Ureter (tissue), 1 donor: ENCODE measurements at regions not wholly inside any gene's neighbourhood (a gene's known extent, or its start where the extent isn't known, plus 50 kb on each side); places are given as distances from the start of the nearest gene placed in this dataset.
A peak's percentile ranks its signal among the peaks of the same experiment; 100 is the strongest.
"Not testable (repeated sequence)": the region's sequence is repeated elsewhere in the genome, so short reads cannot be mapped to it uniquely, and the experiment has no call there.

ENCODE experiments used
- DNase-seq: peaks from one replicate; pipeline ENCODE4 v3.0.0-alpha.2; 2020; ENCODE audit warnings: low spot score
- donor health status: DM: yes; HTN: yes; CAD: no.

DNA sequence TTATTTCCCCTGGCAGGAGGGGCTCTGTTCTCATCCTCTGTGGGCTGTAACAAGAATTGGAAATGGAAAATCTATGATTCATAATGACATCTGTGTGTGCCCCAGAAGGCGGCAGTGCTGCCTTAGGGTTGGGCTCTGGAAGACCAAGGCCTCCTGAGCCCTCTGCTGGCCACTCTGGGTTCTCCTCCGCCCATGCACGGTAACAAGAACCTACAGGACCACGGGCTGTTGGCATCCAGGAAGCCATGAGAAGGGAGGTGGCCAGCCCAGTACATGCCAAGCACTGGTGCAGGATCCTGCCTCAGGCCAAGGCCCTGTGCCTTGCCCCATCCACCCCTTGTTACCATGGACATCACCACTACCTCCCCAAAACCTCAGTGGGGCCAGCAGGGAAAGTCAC, 454.2 kb downstream of the TP53TG3F start:
- DNase-seq, result peak; percentile 43

DNA sequence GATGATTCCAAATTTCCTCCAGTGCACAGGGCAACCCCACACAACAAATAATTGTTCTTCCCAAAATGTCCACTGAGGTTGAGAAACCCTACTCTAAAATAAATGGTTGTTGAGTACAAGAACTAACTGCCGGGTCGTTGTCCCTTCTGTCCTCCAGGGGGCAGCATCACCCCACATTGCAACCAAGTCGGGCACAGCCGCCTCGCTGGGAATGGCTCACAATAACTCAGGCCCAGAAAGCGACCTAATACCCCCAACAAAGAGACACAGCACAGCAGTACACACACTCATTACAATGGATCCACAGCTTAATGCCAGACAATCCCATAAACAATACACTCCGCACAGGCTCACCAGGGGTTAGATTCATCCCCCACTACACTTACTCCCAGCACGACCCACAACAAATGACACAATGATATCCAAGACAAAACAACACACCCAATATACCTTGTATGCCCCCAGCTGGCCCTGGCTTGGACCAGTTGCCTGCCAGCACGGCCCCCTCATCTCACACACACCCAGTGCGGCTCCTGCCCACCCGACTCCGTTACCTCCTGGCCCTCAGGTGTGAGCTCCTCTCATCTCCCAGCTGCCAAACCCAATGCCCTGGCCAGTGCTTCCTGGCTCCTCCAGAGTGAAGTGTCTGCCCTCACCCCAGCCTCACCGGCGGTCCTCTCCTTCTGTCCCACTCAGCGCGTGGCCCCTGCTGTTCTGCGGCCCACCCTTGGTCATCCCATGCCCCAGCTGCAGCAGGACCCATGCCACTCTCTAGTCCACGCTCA, 461.5 kb downstream of the TP53TG3F start:
- DNase-seq, result not testable (repeated sequence)

DNA sequence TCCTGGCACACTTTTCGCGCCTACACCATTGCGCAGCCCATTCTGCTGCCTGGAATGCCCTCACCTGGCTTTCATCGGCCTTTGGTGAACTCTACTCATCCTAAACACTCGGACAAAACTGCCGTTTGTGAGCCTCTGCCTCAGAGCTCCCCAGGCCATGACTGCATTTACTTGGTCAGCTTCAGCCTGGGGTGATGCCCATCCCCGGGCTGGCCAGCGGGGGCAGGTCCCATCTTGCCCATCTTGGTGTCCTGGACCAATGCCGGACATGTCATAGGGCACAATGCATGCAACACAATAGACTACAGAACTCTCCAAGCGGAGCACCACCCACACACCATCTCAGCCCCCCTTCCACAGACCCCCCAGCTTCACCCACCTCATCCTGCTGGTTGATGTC, 463.5 kb downstream of the TP53TG3F start:
- DNase-seq, result not testable (repeated sequence)

DNA sequence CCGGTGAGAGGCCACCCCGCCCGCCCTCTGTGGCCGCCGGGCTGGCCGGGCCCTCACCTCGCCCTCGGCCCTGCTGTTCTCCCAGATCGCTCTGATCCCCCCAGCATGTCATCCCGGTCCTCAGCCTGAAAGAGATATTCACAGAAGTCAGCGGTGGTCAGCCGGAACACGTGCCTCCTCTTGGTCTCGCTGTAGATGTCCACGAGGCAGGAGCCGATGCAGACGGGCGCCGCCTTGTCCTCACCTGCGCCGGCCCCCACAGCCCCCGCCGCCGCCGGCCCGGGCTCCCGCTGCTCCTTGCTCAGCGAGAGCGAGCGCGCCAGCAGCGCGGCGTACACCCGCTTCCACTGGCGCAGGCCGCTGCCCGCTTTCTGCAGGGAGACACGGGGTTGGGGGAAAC, 468.6 kb downstream of the TP53TG3F start:
- DNase-seq, result not testable (repeated sequence)

DNA sequence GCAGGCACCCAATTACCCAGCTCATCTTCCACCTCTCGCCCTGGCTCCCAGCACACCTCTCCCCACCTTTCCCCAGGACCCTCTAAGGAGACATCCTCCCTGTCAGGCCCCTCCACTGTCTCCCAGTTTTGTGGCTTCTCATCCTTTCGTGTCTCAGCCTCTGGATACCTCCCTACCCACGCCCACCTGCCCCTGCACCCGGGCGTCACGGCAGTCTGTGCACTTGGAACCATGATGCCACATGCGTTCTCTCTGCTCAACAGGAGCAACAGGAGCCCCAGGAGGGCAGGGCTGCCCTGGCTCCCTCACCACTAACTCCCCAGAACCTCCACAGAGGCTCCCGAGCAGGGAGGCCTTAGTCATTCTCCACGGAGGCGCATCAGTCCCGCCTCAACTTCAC, 472.8 kb downstream of the TP53TG3F start:
- not testable (repeated sequence) for DNase-seq

DNA sequence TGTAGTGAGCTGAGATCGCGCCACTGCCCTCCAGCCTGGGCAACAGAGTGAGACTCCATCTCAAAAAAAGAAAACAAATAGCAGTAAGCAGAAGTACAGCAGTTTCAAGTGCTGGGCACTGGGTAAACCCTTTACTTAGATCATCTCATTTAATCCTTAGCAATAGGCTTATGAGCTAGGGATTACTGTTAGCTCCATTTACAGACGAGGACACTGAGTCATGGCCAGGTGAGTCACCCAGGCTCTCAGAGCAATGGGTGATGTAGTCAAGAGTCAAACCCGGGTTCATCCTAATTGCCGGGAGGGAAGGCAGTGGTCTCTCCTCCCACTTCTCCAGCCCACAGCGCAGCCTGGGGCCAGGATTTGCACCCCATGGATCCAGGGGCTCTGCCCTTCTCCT, 473.6 kb downstream of the TP53TG3F start:
- DNase-seq, result not testable (repeated sequence)

DNA sequence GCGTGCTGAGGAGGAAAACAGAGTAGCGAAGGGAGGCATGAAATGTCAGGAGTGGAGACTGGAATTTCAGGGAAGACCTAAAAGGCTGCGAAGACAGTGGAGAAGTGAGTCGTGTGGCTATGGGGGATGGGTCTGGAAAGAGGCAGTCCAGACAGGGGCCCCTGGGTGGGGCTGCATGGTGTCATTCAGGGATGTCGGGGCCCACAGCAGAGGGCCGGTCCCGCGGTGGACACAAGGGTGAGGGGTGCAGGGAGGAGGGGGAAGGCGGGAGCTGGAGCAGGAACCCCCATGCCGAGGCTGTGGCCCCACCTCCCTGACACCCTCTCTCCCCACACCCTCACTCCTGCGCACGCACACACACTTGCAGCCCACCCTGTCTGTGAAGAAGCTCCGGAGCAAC, 476.4 kb downstream of the TP53TG3F start:
- peak; percentile 18 for DNase-seq

DNA sequence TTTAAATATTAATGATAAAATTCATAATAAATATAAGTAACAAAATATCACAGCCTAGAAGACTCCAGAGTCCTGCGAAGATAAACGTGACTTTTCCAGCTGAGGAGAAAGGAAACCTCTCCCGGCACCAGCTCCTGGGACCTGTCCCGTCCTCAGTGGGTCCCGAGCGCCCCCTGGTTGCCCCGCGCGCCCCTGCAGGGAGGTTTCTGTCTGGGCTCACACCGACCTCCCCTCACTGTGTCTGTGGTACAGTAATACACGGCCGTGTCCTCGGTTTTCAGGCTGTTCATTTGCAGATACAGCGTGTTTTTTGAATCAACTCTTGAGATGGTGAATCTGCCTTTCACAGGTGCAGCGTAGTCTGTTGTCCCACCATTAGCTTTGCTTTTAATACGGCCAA, 478.7 kb downstream of the TP53TG3F start:
- not testable (repeated sequence) for DNase-seq

DNA sequence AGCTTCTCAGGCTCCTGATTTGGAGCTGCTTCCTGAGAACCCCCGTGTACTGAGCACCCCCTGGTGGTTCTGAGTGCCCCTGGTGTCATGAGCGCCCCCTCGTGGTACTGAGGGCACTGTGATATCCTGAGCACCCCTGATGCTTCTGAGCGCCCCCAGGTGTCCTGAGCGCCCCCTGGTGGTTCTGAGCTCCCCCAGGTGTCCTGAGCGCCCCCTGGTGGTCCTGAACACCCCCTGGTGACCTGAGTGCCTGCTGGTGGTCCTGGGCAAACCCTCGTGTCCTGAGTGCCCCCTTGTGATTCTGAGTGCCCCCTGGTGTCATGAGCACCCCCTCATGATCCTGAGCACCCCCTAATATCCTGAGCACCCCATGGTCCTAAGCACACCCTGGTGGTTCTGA, 502.1 kb downstream of the TP53TG3F start:
- not testable (repeated sequence) for DNase-seq

DNA sequence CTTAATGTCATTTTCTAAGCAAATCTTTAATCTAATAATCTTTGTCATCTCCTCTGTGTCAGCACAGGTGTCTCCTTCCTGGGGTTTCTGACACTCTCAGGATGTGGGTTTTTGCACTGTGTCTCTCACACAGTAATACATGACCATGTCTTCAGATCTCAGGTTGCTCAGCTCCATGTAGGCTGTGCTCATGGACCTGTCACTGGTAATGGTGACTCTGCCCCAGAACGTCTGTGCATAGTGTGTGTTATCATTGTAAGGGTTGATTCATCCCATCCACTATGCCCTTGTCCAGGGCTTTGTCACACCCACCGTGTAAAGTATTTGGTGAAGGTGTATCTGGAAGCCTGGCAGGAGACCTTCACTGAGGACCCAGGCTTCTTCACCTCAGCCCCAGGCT, 506.1 kb downstream of the TP53TG3F start:
- not testable (repeated sequence) for DNase-seq

DNA sequence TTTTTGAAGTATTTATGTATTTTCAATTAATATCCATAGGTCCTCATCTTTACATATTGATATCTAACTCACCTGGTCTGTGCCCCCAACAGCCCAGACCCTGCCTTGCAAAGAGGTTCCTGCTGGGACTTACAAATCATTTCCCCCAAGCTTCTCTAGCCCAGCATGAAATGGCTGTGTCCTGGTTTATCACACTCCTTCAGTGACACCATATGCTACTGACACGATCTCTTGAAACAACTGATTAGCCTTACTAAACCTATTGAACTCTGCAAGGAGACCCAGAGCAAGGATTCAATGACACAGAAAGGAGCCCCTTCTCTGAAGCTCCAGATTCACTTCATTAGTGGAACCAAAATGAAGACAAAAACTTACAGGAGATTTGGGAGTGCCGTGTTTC, 507.4 kb downstream of the TP53TG3F start:
- not testable (repeated sequence) for DNase-seq

DNA sequence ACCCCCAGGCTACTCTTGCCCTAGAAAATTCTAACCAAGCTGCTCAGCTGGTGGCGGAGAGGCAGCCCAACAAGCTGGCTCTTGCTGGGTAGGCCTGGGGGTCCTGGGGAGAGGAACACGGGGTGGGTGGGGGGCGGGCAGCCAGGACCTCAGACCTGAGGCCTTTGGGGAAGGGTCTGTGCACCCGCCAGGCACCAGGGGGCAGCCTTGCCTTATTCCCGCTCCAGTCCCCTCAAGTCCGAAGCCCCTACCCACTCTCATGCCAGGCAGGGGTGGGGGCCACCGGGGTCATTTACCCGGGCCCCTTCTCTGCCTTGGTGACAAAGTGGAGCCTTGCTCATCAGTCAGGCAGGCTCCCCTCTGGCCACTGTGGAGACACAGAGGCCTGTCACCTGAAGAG, 515.1 kb downstream of the TP53TG3F start:
- not testable (repeated sequence) for DNase-seq

DNA sequence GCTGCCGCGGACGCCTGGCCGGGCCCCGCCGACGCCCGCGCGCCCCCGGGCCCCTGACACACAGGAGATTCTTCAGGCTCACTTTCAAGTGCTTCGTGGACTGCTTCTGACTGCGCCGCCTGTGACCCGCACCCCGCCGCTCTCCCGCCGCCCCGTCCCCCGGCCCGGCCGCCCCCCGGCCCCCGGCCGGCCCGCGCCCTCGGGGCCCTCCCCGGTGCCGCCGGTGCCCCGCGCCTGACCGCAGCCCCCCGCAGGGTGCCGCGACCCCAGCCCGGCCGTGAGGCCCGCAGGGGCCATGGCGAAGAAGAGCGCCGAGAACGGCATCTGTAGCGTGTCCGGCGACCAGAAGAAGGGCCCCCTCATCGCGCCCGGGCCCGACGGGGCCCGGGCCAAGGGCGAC, 516.3 kb downstream of the TP53TG3F start:
- DNase-seq, result not testable (repeated sequence)

DNA sequence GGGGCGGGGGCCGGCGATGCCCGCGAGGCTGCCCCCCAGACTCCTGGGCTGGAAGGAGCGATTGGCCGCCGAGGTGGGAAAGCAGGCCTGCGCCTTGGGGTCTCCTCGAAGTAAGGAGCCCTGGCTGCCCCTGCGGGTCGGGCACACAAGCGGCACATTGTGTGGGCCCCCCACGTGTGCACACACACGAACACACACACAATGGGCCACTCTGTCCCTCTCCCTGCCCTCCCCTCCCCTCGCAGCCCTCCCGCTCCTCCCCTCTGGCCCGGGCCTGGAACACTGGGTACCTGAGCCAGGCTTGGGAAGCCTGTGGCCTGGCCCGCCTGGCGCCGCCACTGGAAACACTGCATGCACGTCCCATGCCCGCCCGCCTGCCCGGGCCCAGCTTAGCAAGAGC, 517.1 kb downstream of the TP53TG3F start:
- DNase-seq, result not testable (repeated sequence)

DNA sequence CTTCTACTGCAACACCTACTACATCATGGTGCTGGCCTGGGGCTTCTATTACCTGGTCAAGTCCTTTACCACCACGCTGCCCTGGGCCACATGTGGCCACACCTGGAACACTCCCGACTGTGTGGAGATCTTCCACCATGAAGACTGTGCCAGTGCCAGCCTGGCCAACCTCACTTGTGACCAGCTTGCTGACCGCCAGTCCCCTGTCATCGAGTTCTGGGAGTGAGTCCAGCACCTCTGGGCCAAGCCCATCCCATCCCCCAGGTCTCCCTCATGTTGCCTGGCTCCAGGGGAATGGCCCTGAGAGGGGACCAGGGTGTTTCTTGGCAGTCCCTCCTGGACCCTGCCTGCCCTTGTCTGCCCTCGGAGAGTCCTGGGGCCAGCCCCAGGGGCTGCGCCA, 519.4 kb downstream of the TP53TG3F start:
- not testable (repeated sequence) for DNase-seq

DNA sequence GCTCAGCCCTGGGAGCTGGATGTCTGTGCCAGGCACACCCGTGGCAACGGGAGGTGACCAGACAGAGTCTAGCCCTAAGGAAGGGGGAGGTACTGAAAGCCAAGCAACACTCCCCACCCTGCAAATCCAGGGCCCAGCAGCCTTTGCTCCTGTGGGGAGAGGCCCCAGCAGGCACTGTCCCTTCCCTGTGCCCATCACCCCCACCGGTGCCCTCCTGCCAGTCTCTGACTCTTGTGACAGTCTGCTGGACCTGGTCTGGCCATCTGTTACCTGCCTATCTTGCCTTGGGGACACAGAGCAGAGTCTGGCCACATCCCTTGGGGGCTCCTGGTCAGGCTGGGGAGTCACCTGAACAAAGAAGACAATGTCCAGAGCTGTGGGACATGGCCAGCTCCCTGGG, 520.2 kb downstream of the TP53TG3F start:
- DNase-seq, result not testable (repeated sequence)

DNA sequence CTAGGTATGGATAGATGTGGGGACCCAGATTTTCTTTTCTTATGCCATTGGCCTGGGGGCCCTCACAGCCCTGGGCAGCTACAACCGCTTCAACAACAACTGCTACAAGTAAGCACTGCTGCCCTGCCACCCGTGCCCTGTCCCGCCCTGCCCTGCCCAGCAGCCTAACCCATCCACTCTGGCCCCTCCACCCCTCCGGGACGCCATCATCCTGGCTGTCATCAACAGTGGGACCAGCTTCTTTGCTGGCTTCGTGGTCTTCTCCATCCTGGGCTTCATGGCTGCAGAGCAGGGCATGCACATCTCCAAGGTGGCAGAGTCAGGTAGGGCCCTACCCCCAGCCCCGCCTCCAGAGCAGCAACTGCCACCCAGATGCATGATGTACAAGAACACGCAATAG, 521.3 kb downstream of the TP53TG3F start:
- DNase-seq, result not testable (repeated sequence)

DNA sequence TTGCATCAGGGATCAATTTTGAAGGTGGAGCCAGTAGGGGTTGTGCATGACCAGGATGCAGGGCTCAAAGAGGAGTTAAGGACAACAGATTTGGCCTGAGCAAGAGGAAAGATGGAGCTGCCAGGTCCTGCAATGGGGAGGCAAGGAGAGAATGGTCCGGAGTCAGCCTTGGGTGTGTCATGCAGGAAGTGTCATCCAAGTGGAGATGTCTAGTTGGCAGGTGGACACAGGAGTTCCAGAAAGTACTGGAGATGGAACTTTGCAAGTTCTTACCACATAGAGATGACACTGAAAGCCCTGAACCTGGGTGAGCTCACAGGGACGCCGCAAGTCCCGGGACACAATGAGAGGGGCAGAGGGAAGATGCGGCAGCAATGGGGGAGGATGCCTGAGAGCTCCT, 525.0 kb downstream of the TP53TG3F start:
- not testable (repeated sequence) for DNase-seq

DNA sequence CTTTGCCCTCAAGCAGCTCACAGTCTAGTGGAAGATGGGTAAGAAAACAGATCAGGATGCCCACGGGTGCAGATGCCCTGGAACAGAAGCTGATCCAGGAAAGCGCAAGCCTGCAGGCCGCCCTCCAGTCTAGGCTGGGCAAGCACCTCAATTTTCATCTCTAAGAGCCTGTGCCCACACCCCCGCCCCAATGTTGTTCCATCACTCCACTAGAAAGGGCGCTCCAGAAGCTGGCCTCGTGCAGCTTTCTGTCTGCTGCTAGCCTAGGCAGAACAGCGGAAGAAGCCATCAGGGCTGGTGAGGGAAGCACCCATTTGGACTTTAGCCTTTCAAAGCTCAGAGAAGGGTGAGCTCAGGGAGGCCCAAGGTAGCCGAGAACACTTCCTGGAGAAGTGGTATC, 527.1 kb downstream of the TP53TG3F start:
- DNase-seq, result not testable (repeated sequence)

DNA sequence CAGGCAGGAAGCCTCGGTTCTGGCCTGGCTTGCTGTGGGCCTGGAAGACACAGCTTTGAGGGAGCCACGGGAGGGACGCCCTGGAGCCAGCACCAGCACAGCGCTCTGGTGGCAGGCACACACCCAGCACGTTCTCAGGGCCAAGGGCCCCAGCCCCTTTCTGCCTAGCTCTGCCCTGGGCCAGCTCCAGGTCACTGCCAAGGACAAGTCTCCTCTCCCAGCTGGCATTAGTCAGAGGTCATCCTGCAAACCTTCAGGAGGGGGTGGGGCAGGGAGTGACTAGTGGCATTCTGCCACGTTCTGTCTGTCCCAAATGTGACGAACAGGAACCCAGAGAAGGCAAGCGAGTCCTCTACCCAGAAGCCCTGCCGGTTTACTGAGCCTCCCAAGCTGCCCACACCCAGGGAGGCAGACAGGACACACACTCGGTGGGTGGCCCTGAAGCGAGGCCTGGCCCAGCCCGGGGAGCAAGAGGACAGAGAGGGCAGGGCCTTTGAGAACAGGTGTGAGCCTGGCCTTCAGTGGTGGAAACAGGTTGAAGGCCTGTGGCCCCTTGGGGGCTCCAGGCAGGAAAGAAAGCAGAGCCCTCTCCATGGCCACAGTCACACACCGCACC, 528.0 kb downstream of the TP53TG3F start:
- DNase-seq, result not testable (repeated sequence)

DNA sequence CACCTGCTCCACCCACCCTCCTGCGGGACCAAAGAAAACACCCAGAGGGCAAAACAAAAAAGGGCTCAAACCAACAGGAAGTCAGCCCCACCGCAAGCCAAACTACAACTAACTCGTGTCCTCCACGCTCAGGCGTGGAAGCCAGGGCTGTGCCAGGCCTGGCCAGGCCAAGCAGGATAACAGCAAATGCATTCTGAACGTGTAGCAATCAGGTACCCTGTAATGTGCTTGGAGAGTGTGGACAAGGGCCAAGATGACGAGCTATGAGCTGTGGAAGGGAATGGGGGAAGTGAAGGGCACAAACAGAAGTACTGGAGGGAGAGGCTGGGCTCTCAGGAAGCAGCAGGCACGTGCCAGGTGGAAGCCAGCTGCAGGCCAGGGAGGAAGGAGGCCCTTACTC, 528.6 kb downstream of the TP53TG3F start:
- not testable (repeated sequence) for DNase-seq

DNA sequence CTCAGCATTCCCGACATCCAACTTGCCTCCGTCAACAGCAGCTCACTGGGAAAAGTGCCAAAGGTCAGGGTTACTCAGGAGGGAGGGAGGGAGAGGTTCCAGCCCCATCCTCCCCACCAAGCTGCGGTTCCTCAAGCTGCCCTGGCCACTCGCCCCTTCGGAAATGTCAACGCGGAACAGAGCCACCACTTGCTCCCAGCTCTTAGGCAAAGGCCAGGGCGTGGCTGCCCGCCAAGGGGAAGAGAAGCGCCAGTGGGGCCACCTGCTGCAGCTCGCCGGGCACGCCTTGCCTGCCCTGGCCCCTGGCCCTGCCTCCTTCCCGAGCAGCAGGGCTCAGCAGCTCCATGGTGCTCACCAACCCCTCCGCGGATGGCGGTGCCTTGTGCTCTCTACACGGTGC, 531.1 kb downstream of the TP53TG3F start:
- not testable (repeated sequence) for DNase-seq

DNA sequence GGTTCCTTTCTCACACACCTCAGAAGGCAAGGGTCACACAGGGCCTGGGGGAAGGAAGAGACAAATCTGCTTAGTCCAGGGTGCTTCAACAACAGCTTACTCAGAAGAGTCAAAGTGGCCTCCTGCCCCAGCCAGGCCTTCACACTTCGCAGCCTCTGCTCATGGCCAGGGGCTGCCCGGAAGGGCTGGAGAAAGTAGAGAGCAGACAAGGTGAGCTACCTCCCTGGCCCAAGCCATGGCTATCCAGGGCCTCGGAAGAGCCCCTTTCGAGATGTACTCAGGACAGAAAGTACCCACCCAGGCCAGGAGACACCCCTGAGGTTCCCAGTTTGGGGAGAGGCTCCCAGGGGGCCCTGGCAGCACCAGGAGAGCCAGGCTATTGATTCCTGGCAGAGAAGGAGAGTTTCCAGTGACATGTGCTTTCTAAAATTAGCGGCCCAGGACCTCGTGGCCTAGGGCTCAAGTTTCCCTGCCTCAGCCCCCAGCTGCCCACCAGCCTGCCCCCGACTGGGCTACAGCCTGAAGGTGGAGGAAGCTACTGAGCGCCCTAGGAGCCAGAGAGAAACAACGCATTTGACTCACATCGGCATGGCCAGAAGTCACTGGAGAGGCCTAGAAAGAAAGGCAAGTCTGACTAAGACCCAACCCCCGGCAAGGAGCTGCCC, 533.2 kb downstream of the TP53TG3F start:
- not testable (repeated sequence) for DNase-seq
